Tibial nerve (tissue), 4 donors: ENCODE measurements at regions not wholly inside any gene's neighbourhood (a gene's known extent, or its start where the extent isn't known, plus 50 kb on each side); places are given as distances from the start of the nearest gene placed in this dataset.
"Not testable (repeated sequence)": the region's sequence is repeated elsewhere in the genome, so short reads cannot be mapped to it uniquely, and the experiment has no call there.

Source experiments
- DNase-seq, 2 donors: peaks; one replicate each; pipeline ENCODE4 v3.0.0-alpha.2; 2019; ENCODE audit warnings: low spot score in 2 of 2
- H3K27ac ChIP-seq, 4 donors: fragments of 200-600 bp; sonication (generic) in 3 of 4; one replicate each; pipeline ENCODE4 v1.5.1; 2017 to 2019; ENCODE audit warnings: mild to moderate bottlenecking in 1 of 4
- H3K27me3 ChIP-seq, 2 donors: fragments of 200-600 bp; sonication (generic) in 1 of 2; one replicate each; pipeline versions ENCODE4 v1.5.1 to v1.6.0; 2017 to 2019
- H3K36me3 ChIP-seq, 3 donors: fragments of 200-600 bp; sonication (generic); one replicate each; pipeline ENCODE4 v1.5.1; 2018 to 2019
- H3K4me1 ChIP-seq, 4 donors: fragments of 200-600 bp; sonication (generic) in 3 of 4; one replicate each; pipeline ENCODE4 v1.5.1; 2017 to 2019
- H3K4me3 ChIP-seq, 4 donors: fragments of 200-600 bp; sonication (generic) in 3 of 4; one replicate each; pipeline ENCODE4 v1.5.1; 2017 to 2019; ENCODE audit warnings: mild to moderate bottlenecking in 1 of 4, moderate library complexity in 1 of 4
- H3K9me3 ChIP-seq, 4 donors: fragments of 200-600 bp; sonication (generic) in 3 of 4; one replicate each; pipeline ENCODE4 v1.5.1; 2017 to 2019
- EP300 ChIP-seq, 2 donors: sonication (generic); formaldehyde crosslinking; IDR thresholded peaks; one replicate each; pipeline ENCODE4 v1.6.1; 2017; ENCODE audit warnings: antibody characterized with exemption in 2 of 2, mild to moderate bottlenecking in 1 of 2
- POLR2A ChIP-seq, 2 donors: fragments of 450-650 bp; IDR thresholded peaks; one replicate each; pipeline ENCODE4 v1.6.1; 2017; ENCODE audit warnings: antibody characterized with exemption in 2 of 2, mild to moderate bottlenecking in 2 of 2, moderate library complexity in 2 of 2
- WGBS, 2 donors: methylation state at CpG; one replicate each; pipeline ENCODE4 v1.1.5; 2018; 5-methylcytosine and 5-hydroxymethylcytosine counted together
- TF ChIP-seq, protein P1 (sequence below), 5 experiments: fragments of 200-600 bp in 3 of 5; fragments of 450-650 bp in 2 of 5; sonication (generic) in 3 of 5; IDR thresholded peaks; one replicate each; pipeline ENCODE4 v1.5.1; 2016 to 2019; ENCODE audit warnings: antibody characterized with exemption in 5 of 5, mild to moderate bottlenecking in 3 of 5, moderate library complexity in 2 of 5

DNA sequence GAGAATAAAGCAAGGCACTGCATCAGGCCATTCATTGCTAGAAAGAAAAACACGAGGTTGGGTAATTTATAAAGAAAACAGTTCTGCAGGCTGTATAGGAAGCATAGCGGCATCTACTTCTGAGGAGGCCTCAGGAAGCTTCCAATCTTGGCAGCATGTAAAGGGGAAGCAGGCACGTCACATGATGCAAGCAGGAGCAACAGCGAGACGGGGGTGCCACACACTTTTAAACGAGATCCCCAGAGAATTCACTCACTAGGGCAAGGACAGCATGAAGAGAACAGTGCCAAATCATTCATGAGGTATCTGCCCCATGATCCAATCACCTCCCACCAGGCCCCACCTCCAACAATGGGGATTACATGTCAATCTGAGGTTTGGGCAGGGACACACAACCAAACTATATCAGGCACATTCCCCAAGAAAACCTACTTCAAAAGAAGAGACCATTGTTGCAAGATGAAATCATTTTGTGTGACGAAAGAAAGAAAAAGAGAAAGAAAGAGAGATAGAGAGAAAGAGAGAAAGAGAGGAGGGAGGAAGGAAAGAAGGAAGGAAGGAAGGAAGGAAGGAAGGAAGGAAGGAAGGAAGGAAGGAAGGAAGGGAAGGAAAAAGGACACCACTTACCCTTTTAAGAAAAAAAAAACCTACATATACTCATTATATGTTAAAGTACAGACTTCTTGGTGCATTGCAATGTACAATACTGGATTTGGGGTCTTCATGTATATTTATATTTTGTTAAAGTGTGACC is 95.9 kb upstream of the PLEKHG1 start:
- Histone ChIP-seq H3K9me3 (no peaks in the 10 kb centered on the region), H3K4me3 (no peak overlapping the region), H3K36me3 (no peaks in the 10 kb centered on the region), H3K4me1 (no peaks in the 10 kb centered on the region), H3K27me3 (no peaks in the 10 kb centered on the region), H3K27ac (no peak overlapping the region)
- WGBS, 2 donors = 83 to 89% methylated on average over 7 of the region's 7 CpGs
- TF ChIP-seq EP300 (IDR thresholded peaks at IDR 0.05) (no peak), POLR2A (IDR thresholded peaks at IDR 0.05) (no peak)
- TF ChIP-seq, protein P1, sequence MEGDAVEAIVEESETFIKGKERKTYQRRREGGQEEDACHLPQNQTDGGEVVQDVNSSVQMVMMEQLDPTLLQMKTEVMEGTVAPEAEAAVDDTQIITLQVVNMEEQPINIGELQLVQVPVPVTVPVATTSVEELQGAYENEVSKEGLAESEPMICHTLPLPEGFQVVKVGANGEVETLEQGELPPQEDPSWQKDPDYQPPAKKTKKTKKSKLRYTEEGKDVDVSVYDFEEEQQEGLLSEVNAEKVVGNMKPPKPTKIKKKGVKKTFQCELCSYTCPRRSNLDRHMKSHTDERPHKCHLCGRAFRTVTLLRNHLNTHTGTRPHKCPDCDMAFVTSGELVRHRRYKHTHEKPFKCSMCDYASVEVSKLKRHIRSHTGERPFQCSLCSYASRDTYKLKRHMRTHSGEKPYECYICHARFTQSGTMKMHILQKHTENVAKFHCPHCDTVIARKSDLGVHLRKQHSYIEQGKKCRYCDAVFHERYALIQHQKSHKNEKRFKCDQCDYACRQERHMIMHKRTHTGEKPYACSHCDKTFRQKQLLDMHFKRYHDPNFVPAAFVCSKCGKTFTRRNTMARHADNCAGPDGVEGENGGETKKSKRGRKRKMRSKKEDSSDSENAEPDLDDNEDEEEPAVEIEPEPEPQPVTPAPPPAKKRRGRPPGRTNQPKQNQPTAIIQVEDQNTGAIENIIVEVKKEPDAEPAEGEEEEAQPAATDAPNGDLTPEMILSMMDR (IDR thresholded peaks at IDR 0.05) = no peak
- no peak for DNase-seq

DNA sequence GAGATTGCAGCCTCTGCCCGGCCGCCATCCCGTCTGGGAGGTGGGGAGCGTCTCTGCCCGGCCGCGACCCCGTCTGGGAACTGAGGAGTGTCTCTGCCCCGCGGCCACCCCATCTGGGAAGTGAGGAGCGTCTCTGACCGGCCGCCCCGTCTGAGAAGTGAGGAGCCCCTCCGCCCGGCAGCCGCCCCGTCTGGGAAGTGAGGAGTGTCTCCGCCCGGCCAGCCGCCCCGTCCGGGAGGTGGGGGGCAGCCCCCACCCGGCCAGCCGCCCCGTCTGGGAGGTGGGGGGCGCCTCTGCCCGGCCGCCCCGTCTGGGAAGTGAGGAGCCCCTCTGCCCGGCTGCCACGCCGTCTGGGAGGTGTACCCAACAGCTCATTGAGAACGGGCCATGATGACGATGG is 92.3 kb upstream of the PLEKHG1 start:
- not testable (repeated sequence) for H3K27me3 ChIP-seq, DNase-seq, H3K27ac ChIP-seq, H3K9me3 ChIP-seq, H3K36me3 ChIP-seq, H3K4me3 ChIP-seq, H3K4me1 ChIP-seq
- 94 to 95% methylated on average over 13 to 21 of the region's 35 CpGs for WGBS, 2 donors

- DNase-seq = no peak
- 68 to 80% methylated on average over 3 of the region's 3 CpGs for WGBS, 2 donors
- H3K9me3 ChIP-seq = no peaks in the 10 kb centered on the region
- H3K4me1 ChIP-seq = no peaks in the 10 kb centered on the region
- H3K27ac ChIP-seq = no peak overlapping the region
- TF ChIP-seq, protein P1 (IDR thresholded peaks at IDR 0.05) = no peak
- no peak for TF ChIP-seq POLR2A (IDR thresholded peaks at IDR 0.05)
- no peak for TF ChIP-seq EP300 (IDR thresholded peaks at IDR 0.05)
- H3K36me3 ChIP-seq = no peaks in the 10 kb centered on the region
- no peak overlapping the region for H3K4me3 ChIP-seq
- H3K27me3 ChIP-seq = no peaks in the 10 kb centered on the region
These were observed 89.1 kb upstream of the PLEKHG1 start for GRCh38 chr6:150510576-150510975.

DNA sequence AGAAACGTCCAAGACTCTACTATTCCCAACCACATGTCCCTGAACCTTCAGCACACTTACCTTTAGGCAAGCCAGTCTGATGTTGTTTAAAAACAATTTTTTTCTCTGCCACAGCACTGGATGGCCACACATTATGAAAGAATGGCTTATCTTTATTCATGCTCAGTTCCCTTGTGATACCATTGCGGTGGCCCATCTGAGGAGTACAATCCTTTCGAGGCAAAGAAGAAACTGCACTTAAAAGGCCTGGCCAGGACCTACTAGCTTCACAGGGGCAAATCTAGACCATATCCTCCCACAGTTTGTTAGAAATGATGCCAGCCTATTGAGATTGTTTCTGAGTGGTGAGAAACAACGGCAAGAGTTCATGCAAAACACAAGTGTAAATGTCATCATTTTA is 88.4 kb upstream of the PLEKHG1 start:
- no peaks in the 10 kb centered on the region for H3K27me3 ChIP-seq
- no peaks in the 10 kb centered on the region for H3K9me3 ChIP-seq
- H3K27ac ChIP-seq = no peak overlapping the region
- H3K4me1 ChIP-seq = no peaks in the 10 kb centered on the region
- H3K36me3 ChIP-seq = no peaks in the 10 kb centered on the region
- DNase-seq = no peak
- no peak for TF ChIP-seq EP300 (IDR thresholded peaks at IDR 0.05)
- no peak for TF ChIP-seq POLR2A (IDR thresholded peaks at IDR 0.05)
- TF ChIP-seq, protein P1 (IDR thresholded peaks at IDR 0.05) = no peak
- WGBS, 2 donors = 70 to 83% methylated on average over 4 of the region's 4 CpGs
- H3K4me3 ChIP-seq = no peak overlapping the region

DNA sequence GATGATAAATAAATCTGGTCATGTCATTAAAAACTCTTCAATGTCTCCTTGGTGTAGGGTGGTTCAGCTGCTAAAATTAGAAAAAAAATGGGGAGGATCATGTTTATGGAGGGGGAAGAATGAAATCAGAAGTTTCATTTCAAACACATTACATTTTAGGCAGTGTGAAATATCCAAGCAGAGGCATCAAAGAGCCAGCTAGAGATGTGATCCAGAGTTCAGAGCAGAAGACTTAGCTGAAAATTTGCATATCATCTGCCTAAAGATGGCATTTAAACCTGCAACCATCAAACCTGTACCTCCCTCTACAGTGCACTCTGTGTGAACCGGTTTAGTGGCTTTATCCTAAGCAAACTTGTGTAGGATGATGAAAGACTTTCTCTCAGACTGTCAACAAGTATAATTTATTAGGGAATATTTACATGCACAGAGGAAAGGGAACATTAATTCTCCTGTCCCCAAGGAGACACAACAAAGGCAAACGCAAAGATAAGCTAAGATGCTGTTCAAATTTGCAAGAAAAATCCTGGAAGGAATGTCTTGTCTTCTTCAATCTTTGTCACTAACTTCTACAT is 84.8 kb upstream of the PLEKHG1 start:
- H3K4me1 ChIP-seq = no peaks in the 10 kb centered on the region
- no peak for DNase-seq
- 56 to 67% methylated on average over 2 of the region's 2 CpGs for WGBS, 2 donors
- H3K4me3 ChIP-seq = no peak overlapping the region
- TF ChIP-seq POLR2A (IDR thresholded peaks at IDR 0.05) = no peak
- TF ChIP-seq, protein P1 (IDR thresholded peaks at IDR 0.05) = no peak
- no peak for TF ChIP-seq EP300 (IDR thresholded peaks at IDR 0.05)
- H3K27me3 ChIP-seq = no peaks in the 10 kb centered on the region
- no peaks in the 10 kb centered on the region for H3K9me3 ChIP-seq
- H3K36me3 ChIP-seq = no peaks in the 10 kb centered on the region
- no peak overlapping the region for H3K27ac ChIP-seq
